Esophagus squamous epithelium (tissue), 4 donors: ENCODE measurements at regions not wholly inside any gene's neighbourhood (a gene's known extent, or its start where the extent isn't known, plus 50 kb on each side); places are given as distances from the start of the nearest gene placed in this dataset.

Source experiments
- CTCF ChIP-seq, 6 experiments: fragments of 450-650 bp in 4 of 6; fragments of 200-600 bp in 2 of 6; sonication (generic) in 2 of 6; IDR thresholded peaks; one replicate each; pipeline ENCODE4 v1.5.1; 2016 to 2019; ENCODE audit warnings: antibody characterized with exemption in 6 of 6, mild to moderate bottlenecking in 4 of 6, moderate library complexity in 4 of 6
- POLR2A ChIP-seq, 4 donors: fragments of 450-650 bp; IDR thresholded peaks; one replicate each; pipeline ENCODE4 v1.6.1; 2017; ENCODE audit warnings: antibody characterized with exemption in 4 of 4, mild to moderate bottlenecking in 4 of 4, moderate library complexity in 3 of 4

DNA sequence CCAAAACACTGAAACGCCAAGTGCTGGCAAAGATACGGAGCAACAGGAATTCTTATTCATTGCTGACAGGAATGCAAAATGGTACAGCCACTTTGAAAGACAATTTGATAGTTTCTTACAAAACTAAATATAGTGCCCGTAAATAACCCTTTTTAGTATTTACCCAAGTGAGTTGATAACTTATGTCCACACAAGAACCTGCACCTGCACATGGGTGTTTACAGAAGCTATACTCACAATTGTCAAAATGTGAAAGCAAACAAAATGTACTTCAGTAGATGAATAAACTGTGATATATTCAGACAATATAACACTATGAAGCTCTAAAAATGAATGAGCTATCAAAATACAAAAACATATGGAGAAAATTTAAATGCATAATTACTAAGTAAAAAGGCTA is 86.6 kb downstream of the ATXN7L3B start:
- TF ChIP-seq CTCF (IDR thresholded peaks at IDR 0.05) (no peak), POLR2A (IDR thresholded peaks at IDR 0.05) (no peak)
